ENCODE measurements at regions not wholly inside any gene's neighbourhood (a gene's known extent, or its start where the extent isn't known, plus 50 kb on each side); places are given as distances from the start of the nearest gene placed in this dataset.

DNA sequence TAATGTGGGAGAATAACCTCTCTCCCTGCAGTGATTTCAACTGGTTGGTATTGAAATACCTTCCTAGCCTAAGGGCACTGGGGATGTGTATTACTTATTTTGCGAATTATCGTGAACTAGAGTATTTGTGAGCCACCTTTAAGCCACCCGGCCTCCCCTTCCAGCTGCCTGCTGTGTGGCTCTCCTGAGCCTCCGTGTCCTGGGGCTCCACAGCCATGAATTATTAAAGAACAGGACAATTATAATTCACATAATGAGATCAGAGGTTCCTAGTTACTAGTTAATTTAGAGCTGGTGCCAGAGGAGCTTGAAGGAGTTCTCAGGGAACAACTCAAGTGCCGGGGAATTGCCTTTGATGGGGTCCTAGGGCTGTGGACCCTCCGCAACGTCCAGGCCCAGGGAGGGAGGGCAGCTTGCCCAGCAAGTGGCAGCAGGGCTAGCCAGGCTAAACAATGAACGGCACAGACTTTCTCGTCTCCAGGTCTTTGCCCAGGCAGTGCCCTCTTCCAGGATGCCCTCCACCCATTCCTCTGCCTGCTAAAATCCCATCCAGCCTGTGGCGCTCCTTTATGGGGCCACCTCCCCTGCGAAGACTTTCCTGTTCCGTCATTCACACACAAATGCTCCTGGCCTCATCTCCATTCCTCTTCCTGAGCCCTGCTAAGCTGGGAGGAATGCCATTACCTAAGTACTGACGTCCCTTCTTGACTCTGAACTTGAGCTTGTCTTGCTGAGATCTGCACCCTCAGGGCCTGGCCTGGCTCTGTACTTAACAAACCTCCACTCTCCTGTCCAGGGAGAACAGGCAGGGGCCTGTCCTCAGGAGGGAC is 91.5 kb downstream of the RTL6 start:
- CTCF ChIA-PET, result no interaction called here
- DNase-seq (ENCODE audit: low spot score), result no peak
- peak overlapping the region; percentile 4; the same call in 1 of the 2 replicates for H3K27ac ChIP-seq
- TF ChIP-seq, protein P1, sequence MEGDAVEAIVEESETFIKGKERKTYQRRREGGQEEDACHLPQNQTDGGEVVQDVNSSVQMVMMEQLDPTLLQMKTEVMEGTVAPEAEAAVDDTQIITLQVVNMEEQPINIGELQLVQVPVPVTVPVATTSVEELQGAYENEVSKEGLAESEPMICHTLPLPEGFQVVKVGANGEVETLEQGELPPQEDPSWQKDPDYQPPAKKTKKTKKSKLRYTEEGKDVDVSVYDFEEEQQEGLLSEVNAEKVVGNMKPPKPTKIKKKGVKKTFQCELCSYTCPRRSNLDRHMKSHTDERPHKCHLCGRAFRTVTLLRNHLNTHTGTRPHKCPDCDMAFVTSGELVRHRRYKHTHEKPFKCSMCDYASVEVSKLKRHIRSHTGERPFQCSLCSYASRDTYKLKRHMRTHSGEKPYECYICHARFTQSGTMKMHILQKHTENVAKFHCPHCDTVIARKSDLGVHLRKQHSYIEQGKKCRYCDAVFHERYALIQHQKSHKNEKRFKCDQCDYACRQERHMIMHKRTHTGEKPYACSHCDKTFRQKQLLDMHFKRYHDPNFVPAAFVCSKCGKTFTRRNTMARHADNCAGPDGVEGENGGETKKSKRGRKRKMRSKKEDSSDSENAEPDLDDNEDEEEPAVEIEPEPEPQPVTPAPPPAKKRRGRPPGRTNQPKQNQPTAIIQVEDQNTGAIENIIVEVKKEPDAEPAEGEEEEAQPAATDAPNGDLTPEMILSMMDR (conservative IDR thresholded peaks at IDR 0.05; ENCODE audit: low read depth), result no peak
- POLR2A ChIA-PET (ENCODE audit: low non-redundant PET), result no interaction called here

DNA sequence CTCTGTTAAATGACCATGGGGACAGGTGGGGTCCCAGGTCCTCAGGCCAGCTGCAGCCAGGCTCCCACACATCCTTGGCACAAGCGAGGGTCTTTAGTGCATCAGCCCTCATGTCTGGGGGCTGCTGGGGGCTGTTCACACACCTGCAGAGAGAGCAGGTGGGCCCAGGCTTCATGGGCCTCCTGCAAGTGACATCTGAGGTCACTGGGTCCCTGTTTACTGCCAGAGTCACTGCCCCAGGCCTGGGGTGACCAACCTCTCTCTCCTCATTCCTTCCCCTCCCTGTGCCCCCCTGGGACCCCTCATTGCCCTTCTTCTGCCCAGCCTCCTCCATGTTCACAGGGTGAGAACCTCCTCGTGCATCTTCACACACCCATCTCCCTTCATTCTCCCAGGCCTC is 92.4 kb downstream of the RTL6 start:
- no peak overlapping the region for H3K27ac ChIP-seq
- CTCF ChIA-PET, result no interaction called here
- TF ChIP-seq, protein P1 (conservative IDR thresholded peaks at IDR 0.05; ENCODE audit: low read depth), result no peak
- no peak for DNase-seq (ENCODE audit: low spot score)
- POLR2A ChIA-PET (ENCODE audit: low non-redundant PET), result no interaction called here

DNA sequence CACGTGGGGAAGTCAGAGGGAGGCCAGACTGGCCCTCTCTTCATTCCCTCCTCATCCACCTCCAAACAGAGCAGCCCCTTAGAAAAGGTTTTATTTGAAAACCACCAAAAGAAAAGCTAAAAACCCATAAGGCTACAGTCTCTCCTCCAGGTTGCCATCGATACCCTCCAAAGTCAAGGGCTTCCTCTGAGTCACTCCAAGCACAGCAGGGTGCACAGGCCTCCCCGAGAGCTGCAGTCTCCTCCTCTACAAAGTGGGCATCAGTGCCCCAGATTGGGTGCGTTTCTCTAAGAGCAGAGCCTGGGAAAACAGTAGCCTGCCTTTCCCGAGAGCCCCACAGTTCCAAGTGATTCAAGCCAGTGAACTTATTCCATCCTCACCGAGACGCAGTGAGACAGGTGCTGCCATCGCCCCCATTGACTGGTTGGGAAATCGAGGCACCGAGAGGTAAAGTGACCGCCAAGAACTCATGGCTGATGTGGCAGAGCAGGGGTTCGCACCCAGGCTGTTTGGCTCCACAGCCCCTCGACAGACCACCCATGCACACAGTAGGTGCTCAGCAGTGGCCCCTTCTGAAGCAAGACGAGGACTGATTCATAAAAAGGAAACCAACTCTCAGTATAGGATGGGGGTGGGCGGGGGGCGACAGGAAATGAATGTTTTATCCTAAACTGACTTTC is 91.7 kb upstream of the SHISAL1 start:
- ChIA-PET CTCF (no interaction called here), POLR2A (ENCODE audit: low non-redundant PET) (no interaction called here)
- no peak overlapping the region for H3K27ac ChIP-seq
- TF ChIP-seq, protein P1 (conservative IDR thresholded peaks at IDR 0.05; ENCODE audit: low read depth), result no peak
- DNase-seq (ENCODE audit: low spot score), result no peak

DNA sequence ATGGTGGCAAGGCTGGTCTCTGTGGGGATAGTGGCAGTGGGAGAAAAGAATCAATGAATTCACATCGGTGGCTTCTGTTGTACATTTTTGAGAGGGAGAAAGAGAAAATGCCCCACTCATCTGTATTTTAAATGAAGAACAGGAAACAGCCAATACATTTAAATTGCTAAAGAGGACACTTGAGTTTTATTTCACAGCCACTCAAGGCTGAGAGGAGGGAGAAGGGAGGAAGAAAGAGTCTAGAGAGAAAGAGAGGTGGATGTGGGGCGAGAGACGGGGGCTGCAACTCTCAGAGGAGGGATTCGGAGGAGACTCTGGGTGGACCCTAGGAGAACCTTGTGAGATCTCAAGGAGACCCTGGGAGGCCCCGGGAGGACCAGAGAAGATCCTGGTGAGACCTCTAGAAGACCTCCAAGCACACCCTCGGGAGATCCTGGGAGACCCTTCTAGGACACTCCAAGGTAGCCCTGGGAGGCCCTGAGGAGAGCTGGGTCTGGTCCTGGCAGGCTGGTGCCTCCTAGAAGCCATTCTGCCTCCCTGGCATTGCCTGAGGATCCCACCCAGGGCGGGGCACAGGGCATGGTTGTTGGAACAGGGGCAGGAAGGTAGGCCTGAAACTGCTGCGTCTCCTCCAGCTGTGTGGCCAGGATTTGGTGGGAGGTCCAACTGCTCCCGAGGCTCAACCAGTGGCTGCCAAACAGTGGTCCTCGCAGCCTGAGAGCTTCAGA is 91.0 kb upstream of the SHISAL1 start:
- no peak for DNase-seq (ENCODE audit: low spot score)
- ChIA-PET POLR2A (ENCODE audit: low non-redundant PET) (no interaction called here), CTCF (no interaction called here)
- H3K27ac ChIP-seq, result no peak overlapping the region
- TF ChIP-seq, protein P1 (conservative IDR thresholded peaks at IDR 0.05; ENCODE audit: low read depth), result no peak

DNA sequence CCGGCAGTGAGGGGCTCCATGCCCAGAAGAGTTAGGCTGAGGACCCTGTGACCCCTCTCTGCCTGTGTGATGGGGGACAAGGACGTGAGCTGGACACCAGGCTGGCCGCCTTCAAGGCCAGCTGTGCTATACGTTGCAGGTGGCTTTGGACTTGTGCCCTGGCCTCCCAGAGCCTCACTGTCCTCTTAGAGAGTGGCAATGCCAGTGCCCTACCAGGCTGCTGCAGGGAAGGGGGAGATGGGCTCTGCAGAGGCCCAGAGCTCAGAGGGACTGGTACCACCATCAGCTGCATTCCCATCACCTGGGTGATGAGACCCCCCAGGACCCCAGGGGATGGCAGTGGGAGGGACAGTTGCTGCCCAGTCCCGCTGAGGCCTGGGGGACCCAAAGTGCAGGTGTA is 90.4 kb upstream of the SHISAL1 start:
- TF ChIP-seq, protein P1 (conservative IDR thresholded peaks at IDR 0.05; ENCODE audit: low read depth), result no peak
- ChIA-PET POLR2A (ENCODE audit: low non-redundant PET) (no interaction called here), CTCF (no interaction called here)
- no peak for DNase-seq (ENCODE audit: low spot score)
- H3K27ac ChIP-seq, result no peak overlapping the region

DNA sequence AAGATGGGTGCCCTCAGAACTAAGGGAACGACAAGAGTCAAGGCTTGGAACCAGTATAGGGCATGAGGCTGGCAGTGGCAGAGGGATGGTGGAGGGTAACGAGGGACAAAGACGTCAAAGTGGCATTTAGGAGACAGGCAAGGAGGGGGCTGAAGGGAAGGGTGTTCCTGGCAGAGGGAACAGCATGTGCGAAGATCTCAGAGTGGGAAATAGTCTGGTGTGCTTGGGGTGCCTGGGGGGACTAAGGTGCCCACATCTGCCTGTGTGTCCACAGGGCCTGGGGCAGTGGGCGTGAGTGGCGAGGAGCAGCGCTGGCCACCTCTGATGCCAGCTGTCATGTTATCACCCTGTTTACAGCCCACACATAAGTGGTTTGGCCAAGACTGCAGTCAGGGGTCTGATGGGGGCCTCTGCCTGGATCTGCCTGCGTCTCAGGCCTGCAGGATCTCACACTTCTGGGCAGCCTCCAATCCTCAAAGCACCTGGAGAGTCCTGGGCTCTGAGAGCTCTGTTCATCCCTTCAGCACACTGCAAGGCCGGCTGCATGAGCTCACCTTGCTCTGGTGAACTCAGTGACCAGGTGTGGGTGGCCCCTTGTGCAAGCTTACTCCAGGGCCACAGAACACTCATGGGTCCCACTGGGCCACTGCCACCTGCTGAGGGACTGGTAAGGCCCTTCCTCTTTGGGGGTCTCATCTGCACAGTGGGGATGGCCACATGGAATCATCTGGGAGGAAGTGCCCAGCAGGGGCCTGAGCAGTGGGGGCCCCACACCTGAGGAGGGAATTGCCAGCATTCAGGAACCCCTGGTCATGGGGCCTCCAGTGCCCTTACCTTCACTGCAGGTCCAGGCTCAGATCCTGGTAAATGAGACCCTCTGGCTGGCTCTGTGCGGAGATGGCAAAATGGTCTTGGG is 89.7 kb upstream of the SHISAL1 start:
- DNase-seq (ENCODE audit: low spot score), result no peak
- CTCF ChIA-PET, result no interaction called here
- TF ChIP-seq, protein P1 (conservative IDR thresholded peaks at IDR 0.05; ENCODE audit: low read depth), result no peak
- H3K27ac ChIP-seq, result no peak overlapping the region
- POLR2A ChIA-PET (ENCODE audit: low non-redundant PET), result no interaction called here

Data from RWPE1 (cell line).